Germinal center (tissue), 1 donor: ENCODE measurements at regions not wholly inside any gene's neighbourhood (a gene's known extent, or its start where the extent isn't known, plus 50 kb on each side); places are given as distances from the start of the nearest gene placed in this dataset.
"Not testable (repeated sequence)": the region's sequence is repeated elsewhere in the genome, so short reads cannot be mapped to it uniquely, and the experiment has no call there.

Experiments used
- DNase-seq: peaks from one replicate; pipeline ENCODE4 v3.0.0; 2012; ENCODE audit warnings: mixed read lengths, low spot score

GRCh38 chr18:79579807-79580497, 99.7 kb upstream of the CTDP1 start:
- DNase-seq, result no peak

GRCh38 chr18:79580498-79581171, 99.0 kb upstream of the CTDP1 start:
- DNase-seq, result no peak

- no peak for DNase-seq
Measured at GRCh38 chr18:79581406-79581805, 98.2 kb upstream of the CTDP1 start.

- DNase-seq, result no peak
Measured at GRCh38 chr18:79581911-79582310, 97.7 kb upstream of the CTDP1 start.

DNA sequence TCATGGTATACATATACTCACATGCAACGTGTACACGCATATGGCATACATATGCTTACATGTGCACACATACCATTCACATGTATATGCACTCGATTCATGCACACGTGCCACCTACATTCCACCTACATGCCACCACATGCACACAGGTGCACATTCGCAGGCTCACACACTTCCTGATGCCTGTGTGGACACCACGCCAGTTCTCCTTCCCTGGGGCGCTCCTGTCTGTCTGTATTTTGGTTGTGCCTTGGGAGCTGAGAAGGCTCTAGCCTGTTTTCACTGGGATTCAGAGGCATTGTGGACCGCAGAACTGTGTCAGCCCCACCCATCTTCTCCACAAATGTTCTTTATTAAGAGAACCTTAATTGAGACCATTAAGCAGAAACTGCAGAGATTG, 96.6 kb upstream of the CTDP1 start:
- no peak for DNase-seq

DNA sequence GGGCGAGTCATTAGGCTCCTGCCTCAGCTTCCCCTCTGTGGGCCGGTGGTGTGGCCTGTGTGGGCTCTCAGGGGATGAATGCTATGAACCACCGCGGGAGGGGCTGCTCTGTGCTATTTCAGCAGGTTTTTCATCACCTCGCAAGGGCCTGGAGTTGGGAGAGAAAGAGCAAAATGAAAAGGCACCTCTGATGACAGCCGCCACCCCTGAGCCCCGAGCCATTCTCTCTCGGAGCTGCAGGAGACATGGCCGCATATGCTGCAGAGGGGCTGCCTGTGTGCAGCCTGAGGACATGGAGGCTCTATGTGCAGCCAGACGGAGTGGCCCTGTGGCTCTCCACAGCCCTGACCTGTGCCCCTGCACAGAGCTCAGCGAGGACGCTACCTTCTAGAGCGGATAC, 96.2 kb upstream of the CTDP1 start:
- no peak for DNase-seq

DNA sequence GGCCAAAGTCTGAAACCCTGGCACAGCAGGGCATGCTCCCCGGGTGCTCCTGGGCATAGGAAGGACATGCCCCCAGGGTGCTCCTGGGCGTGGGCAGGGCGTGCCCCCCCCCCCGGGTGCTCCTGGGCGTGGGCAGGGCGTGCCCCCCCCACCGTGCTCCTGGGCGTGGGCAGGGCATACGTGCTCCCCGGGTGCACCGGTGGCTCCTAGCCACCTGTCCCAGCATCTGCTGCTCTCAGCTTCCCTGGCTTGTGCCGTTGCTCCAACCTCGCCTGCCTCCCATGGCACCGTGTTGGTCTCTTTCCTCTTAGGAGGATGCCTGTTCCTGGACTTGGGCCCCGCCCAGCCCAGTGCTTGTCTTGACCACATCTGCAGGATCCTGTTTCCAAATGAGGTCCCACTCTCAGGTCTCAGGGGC, 95.6 kb upstream of the CTDP1 start:
- DNase-seq, result no peak

- no peak for DNase-seq
Measured at GRCh38 chr18:79584491-79585394, 94.9 kb upstream of the CTDP1 start.

DNA sequence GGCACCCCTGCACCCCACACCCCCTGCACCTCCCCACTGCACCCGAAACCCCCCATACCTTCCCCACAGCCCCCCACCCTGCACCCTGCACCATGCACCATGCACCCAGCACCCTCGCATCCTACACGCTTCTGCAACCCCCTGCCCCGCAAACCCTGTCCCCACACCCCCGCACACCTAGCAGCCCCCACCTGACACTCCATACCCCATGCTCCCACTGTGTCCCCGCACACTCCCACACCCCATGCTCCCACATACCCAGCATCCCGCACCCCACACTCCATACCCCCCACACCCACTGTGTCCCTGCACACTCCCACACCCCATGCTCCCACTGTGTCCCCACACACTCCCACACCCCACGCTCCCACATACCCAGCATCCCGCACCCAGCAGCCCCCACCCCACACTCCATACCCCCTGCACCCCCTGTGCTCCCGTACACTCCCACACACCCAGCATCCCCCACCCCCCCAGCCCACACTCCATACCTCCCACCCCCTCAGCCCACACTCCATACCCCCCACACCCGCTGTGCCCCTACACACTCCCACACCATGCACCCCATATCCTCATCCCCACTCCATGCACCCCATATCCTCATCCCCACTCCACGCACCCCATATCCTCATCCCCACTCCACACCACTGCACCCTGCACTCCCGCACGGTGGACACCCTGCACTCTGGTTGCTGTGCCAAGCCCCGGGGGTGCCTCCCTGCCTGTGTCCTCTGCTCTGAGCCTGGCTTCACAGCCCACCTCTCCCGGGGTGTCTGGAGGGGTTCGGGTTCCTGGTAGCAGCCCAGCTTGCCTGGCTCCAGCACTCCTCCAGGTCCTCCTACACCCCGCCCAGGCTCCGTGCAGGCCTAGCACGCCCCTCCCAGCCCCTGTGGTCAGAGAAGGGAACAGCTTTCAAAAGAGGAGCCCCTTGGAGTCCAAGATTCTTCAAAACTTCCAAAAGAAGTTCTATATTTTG, 93.9 kb upstream of the CTDP1 start:
- DNase-seq, result no peak

GRCh38 chr18:79586436-79587225, 93.0 kb upstream of the CTDP1 start:
- DNase-seq, result no peak

- DNase-seq, result no peak
Measured at GRCh38 chr18:79587226-79587741, 92.3 kb upstream of the CTDP1 start.

- no peak for DNase-seq
Measured at GRCh38 chr18:79587779-79588635, 91.6 kb upstream of the CTDP1 start.

DNA sequence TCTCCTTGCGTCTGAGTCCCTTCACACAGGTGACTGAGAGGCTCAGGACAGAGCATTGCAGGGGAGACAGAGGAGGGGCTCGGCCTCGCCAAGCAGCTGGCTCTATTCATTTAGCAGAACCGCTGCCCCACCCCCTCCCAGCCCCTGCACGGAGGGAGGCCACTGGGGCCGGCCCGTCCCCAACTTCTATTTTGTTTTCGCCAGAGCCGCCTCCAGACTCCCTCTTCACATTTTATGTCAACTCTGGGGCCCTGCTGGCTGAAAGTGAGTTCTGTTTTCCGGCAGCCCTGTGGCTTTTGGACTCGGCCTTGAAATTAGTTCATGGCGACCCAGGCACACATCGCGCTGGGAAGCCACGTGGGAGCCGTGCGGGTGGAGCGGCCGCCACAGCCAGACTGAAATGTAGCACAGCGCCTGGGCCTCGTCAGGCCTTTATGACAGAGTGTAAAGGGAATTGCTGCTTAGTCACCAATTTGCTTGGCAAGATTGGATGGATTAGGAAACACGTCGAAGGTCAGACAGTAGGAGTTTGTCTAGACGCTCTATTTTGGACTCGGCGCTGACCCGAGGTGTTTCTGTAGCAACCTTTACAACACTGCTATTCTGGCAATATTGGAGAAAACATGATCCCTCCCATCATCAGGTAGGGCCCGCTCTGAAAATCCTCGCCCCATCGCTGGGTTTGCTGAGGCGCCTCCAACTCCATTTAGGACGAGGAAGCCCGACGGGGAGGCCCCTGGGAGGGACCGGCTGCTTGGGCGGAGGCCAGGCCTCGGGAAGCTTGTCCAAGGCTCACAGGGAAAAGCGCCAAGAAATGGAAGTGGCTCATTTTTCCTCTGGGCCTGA, 90.7 kb upstream of the CTDP1 start:
- no peak for DNase-seq

DNA sequence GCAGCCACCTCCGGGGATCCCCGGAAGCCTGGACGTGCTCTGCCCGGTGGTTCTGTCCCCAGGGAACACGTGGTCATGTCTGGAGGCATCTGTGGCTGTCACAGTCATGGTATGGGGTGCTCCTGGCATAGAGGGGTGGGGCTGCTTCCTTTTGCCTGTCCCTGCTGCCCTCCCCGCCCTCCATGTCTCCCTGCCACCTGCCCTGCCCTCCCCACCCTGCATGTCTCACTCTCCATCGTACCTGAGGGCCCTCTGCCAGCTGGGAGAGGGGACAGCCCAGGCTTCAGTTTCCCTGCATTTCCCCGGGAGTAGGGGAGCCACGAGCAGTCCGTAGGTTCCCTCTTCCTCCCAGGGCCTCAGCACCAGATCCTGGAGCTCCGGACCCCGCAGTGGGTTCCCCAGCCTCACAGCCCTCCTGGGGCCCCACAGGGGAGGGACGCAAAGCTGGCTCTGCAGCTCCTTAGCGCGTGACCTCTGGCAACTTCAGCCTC, 90.0 kb upstream of the CTDP1 start:
- no peak for DNase-seq

DNA sequence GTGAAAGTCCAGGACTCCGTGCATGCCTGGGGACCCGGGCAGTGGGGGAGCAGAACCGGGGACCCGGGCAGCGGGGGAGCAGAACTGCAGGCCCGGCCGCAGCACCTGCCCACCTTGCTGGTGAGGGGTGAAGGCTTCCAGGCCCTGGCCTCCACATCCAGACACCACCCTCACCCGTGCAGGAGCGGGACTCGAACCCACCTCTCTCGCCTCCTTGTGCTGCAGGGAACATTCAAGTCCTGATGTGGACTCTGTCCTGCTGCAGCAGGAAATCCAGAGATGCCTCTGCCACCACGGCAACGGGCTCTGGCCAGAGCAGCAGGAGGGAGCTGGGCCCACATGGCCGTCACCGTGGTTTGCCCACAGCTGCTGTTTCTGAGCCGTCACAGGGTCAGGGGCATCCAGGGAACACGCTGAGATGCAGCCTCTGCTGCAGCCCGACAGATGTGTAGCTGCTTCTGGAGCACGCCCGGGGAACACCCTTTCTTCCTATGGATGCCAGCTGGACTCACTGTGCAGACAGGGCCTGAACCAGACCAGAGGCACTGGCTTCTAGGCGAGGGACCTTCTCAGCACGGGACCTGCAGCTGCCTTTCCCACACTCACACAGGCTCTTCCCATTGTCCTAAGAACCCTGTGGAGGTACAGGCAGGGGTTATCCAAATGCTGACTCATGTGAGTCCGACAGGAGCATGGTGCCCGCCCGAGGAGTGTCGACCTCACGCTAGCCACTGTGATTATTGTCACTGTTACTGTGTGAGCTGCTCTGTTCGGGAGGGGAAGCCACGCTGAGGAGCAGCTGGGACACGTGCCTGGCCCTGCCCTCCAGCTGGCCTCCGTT, 89.2 kb upstream of the CTDP1 start:
- no peak for DNase-seq

GRCh38 chr18:79591032-79591308, 88.6 kb upstream of the CTDP1 start:
- no peak for DNase-seq

GRCh38 chr18:79592684-79593083, 86.9 kb upstream of the CTDP1 start:
- not testable (repeated sequence) for DNase-seq

GRCh38 chr18:79595876-79596374, 83.7 kb upstream of the CTDP1 start:
- no peak for DNase-seq
